ENCODE measurements at regions not wholly inside any gene's neighbourhood (a gene's known extent, or its start where the extent isn't known, plus 50 kb on each side); places are given as distances from the start of the nearest gene placed in this dataset.

GRCh38 chr1:195806060-195806459, 802.2 kb downstream of the KCNT2 start:
- no peak for DNase-seq

GRCh38 chr1:195804547-195804946, 803.7 kb downstream of the KCNT2 start:
- DNase-seq: no peak

GRCh38 chr1:195799016-195799415, 809.2 kb downstream of the KCNT2 start:
- DNase-seq: no peak

- no peak for DNase-seq
These were observed 814.0 kb downstream of the KCNT2 start for GRCh38 chr1:195794225-195794624.

- no peak for DNase-seq
These were observed 816.4 kb downstream of the KCNT2 start for GRCh38 chr1:195791796-195792195.

GRCh38 chr1:195790514-195791168, 817.6 kb downstream of the KCNT2 start:
- no peak for DNase-seq

- no peak for DNase-seq
These were observed 818.9 kb downstream of the KCNT2 start for GRCh38 chr1:195789321-195789720.

- no peak for DNase-seq
These were observed 819.5 kb downstream of the KCNT2 start for GRCh38 chr1:195788721-195789120.

GRCh38 chr1:195785830-195786229, 822.4 kb downstream of the KCNT2 start:
- DNase-seq: no peak

GRCh38 chr1:195773931-195774330, 834.3 kb downstream of the KCNT2 start:
- DNase-seq: no peak

- no peak for DNase-seq
These were observed 838.8 kb downstream of the KCNT2 start for GRCh38 chr1:195769461-195769860.

- DNase-seq: no peak
These were observed 839.3 kb downstream of the KCNT2 start for GRCh38 chr1:195768936-195769335.

GRCh38 chr1:195768377-195768776, 839.9 kb downstream of the KCNT2 start:
- no peak for DNase-seq

- DNase-seq: no peak
These were observed 841.5 kb downstream of the KCNT2 start for GRCh38 chr1:195766709-195767108.

GRCh38 chr1:195765099-195765498, 843.1 kb downstream of the KCNT2 start:
- no peak for DNase-seq

GRCh38 chr1:195763907-195764374, 844.3 kb downstream of the KCNT2 start:
- no peak for DNase-seq

GRCh38 chr1:195763146-195763906, 844.9 kb downstream of the KCNT2 start:
- DNase-seq: no peak

- DNase-seq: no peak
These were observed 847.1 kb downstream of the KCNT2 start for GRCh38 chr1:195761104-195761503.

GRCh38 chr1:195756109-195756508, 852.1 kb downstream of the KCNT2 start:
- DNase-seq: no peak

- no peak for DNase-seq
These were observed 853.4 kb downstream of the KCNT2 start for GRCh38 chr1:195754874-195755273.

- no peak for DNase-seq
These were observed 853.9 kb downstream of the KCNT2 start for GRCh38 chr1:195754303-195754702.

GRCh38 chr1:195748969-195749368, 859.3 kb downstream of the KCNT2 start:
- no peak for DNase-seq

- DNase-seq: no peak
These were observed 862.8 kb downstream of the KCNT2 start for GRCh38 chr1:195745189-195746010.

- DNase-seq: no peak
These were observed 864.0 kb downstream of the KCNT2 start for GRCh38 chr1:195744256-195744655.
